PC-3 (cell line): ENCODE measurements at regions not wholly inside any gene's neighbourhood (a gene's known extent, or its start where the extent isn't known, plus 50 kb on each side); places are given as distances from the start of the nearest gene placed in this dataset.

Experiments used
- EZH2 ChIP-seq: fragments of 300-600 bp; sonication (generic); IDR thresholded peaks from one replicate; pipeline ENCODE4 v1.6.1; 2017; ENCODE audit warnings: antibody characterized with exemption, mild to moderate bottlenecking, low read length; ENCODE audit not compliant: unreplicated experiment
- TF ChIP-seq, protein P1 (sequence below): fragments of 300-600 bp; sonication (generic); conservative IDR thresholded peaks from 2 replicates; pipeline ENCODE4 v1.5.1; 2017; ENCODE audit warnings: antibody characterized with exemption, low read depth, mild to moderate bottlenecking, low read length

DNA sequence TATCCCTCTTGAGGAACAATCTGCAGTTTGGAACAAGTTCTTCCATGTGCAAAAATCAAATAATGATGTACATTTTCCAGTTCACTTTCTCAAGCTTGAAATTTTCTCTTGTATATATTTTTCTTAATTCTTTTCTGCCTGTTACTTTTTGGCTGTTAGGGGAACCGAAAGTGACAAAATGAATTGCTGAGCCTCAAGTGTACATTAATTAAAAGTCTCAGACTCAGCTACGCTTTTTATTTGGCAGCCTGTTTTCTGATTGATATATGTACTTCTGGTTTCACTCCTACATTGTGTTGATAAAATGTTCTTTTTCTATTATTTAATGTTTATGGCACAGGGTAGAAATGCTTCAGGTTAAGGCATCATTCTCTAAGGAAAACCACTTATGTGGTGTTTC lies 999.5 kb downstream of the PDHA2 start:
- TF ChIP-seq, protein P1, sequence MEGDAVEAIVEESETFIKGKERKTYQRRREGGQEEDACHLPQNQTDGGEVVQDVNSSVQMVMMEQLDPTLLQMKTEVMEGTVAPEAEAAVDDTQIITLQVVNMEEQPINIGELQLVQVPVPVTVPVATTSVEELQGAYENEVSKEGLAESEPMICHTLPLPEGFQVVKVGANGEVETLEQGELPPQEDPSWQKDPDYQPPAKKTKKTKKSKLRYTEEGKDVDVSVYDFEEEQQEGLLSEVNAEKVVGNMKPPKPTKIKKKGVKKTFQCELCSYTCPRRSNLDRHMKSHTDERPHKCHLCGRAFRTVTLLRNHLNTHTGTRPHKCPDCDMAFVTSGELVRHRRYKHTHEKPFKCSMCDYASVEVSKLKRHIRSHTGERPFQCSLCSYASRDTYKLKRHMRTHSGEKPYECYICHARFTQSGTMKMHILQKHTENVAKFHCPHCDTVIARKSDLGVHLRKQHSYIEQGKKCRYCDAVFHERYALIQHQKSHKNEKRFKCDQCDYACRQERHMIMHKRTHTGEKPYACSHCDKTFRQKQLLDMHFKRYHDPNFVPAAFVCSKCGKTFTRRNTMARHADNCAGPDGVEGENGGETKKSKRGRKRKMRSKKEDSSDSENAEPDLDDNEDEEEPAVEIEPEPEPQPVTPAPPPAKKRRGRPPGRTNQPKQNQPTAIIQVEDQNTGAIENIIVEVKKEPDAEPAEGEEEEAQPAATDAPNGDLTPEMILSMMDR, result no peak
- no peak for TF ChIP-seq EZH2
